Spleen (tissue), 11 donors: ENCODE measurements at regions not wholly inside any gene's neighbourhood (a gene's known extent, or its start where the extent isn't known, plus 50 kb on each side); places are given as distances from the start of the nearest gene placed in this dataset.
"Not testable (repeated sequence)": the region's sequence is repeated elsewhere in the genome, so short reads cannot be mapped to it uniquely, and the experiment has no call there.

ENCODE experiments used
- DNase-seq: peaks from one replicate; pipeline ENCODE4 v3.0.0-alpha.2; 2020
- H3K27ac ChIP-seq, 8 donors: fragments of 200-600 bp; sonication (generic) in 7 of 8; 1 replicate in 4 of 8; 2 replicates in 4 of 8; pipeline versions ENCODE4 v1.5.0 to v1.8.0; 2016 to 2021; ENCODE audit warnings: inconsistent platforms in 4 of 8, mild to moderate bottlenecking in 4 of 8, moderate library complexity in 1 of 8
- H3K27me3 ChIP-seq, 7 donors: fragments of 200-600 bp; sonication (generic) in 6 of 7; replicated peaks in 1 of 7; 1 replicate in 4 of 7; 2 replicates in 3 of 7; pipeline versions ENCODE4 v1.5.0 to v1.8.0; 2016 to 2021; ENCODE audit warnings: inconsistent platforms in 3 of 7, mild to moderate bottlenecking in 1 of 7
- H3K36me3 ChIP-seq, 6 donors: fragments of 200-600 bp; sonication (generic) in 5 of 6; 1 replicate in 4 of 6; 2 replicates in 2 of 6; pipeline versions ENCODE4 v1.5.0 to v1.8.0; 2016 to 2021; ENCODE audit warnings: inconsistent platforms in 2 of 6
- H3K4me1 ChIP-seq, 6 donors: fragments of 200-600 bp; sonication (generic) in 5 of 6; 1 replicate in 3 of 6; 2 replicates in 3 of 6; pipeline versions ENCODE4 v1.5.0 to v1.8.0; 2016 to 2021; ENCODE audit warnings: inconsistent platforms in 3 of 6
- H3K4me3 ChIP-seq, 8 donors: fragments of 200-600 bp; sonication (generic) in 7 of 8; 1 replicate in 4 of 8; 2 replicates in 4 of 8; pipeline versions ENCODE4 v1.5.0 to v1.8.0; 2016 to 2021; ENCODE audit warnings: inconsistent platforms in 4 of 8, mild to moderate bottlenecking in 4 of 8, moderate library complexity in 2 of 8
- H3K9me3 ChIP-seq, 8 donors: fragments of 200-600 bp; sonication (generic) in 7 of 8; 1 replicate in 4 of 8; 2 replicates in 4 of 8; pipeline versions ENCODE4 v1.5.0 to v1.8.0; 2016 to 2021; ENCODE audit warnings: inconsistent platforms in 4 of 8
- POLR2A ChIP-seq, 3 donors: fragments of 450-650 bp; IDR thresholded peaks; one replicate each; pipeline ENCODE4 v1.5.1; 2017; ENCODE audit warnings: antibody characterized with exemption in 3 of 3, mild to moderate bottlenecking in 1 of 3
- POLR2AphosphoS5 ChIP-seq, 3 donors: sonication (generic); formaldehyde crosslinking; IDR thresholded peaks; one replicate each; pipeline ENCODE4 v1.5.1; 2017; ENCODE audit warnings: antibody characterized with exemption in 3 of 3
- WGBS, 5 donors: extraction: QIAGEN DNeasy Blood & Tissue Kit in 3 of 5; methylation state at CpG; one replicate each; pipeline versions ENCODE4 v1.1.5 to v1.1.7; 2013 to 2018; 5-methylcytosine and 5-hydroxymethylcytosine counted together
- intact Hi-C: fragments of 100-400 bp; cut with DNase I; formaldehyde crosslinking; loops from one replicate; pipeline ENCODE4 v1.15.0; 2023; ENCODE audit warnings: low total_unique reads
- TF ChIP-seq, protein P1 (sequence below), 11 experiments: fragments of 200-600 bp in 7 of 11; fragments of 450-650 bp in 4 of 11; sonication (generic) in 4 of 11; IDR thresholded peaks in 8 of 11; conservative IDR thresholded peaks in 3 of 11; 1 replicate in 7 of 11; 2 replicates in 4 of 11; pipeline versions ENCODE4 v1.4.0 to v1.8.0; 2016 to 2021; ENCODE audit warnings: antibody characterized with exemption in 11 of 11, inconsistent platforms in 4 of 11, mild to moderate bottlenecking in 1 of 11
- donor health status: healthy with polysubstance abuse.
- donor health status: DM: no; HTN: no; CAD: no; lungs with moderate emphysema.
- donor health status: DM: no; HTN: no; CAD: no.
- donor health status: Bipolar disorder and iron deficiency.
- donor health status: healthy.
- donor health status: DM: no; HTN: no; CAD: no.
- donor health status: DM: yes; HTN: yes; CAD: no.

DNA sequence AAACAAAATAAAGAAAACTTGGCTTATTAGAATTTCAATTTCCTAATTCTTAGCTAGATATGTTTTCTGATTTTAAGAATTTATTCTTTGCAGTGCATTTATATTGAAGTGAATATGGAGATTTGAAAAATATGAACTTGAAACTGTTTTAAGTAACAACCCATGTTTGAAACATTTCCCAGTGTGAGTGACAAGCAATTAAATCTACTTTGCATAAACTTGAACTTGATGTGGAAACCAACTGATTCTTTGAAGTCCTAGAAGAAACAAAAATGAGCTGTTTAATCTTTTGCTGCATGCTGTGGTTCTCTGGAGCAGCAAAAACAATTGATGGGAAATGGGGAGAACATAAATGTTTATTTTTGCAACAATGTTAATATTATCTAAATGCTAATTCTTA lies 430.2 kb downstream of the ARL4A start:
- Histone ChIP-seq H3K4me1 (no peaks in the 10 kb centered on the region), H3K27me3 (no peaks in the 10 kb centered on the region), H3K36me3 (no peaks in the 10 kb centered on the region), H3K27ac (no peak overlapping the region), H3K4me3 (no peak overlapping the region), H3K9me3 (peaks cover 0 to 17% (median 0%) of the 10 kb centered on the region in 8 donors)
- intact Hi-C loops: no loop called here
- TF ChIP-seq, protein P1, sequence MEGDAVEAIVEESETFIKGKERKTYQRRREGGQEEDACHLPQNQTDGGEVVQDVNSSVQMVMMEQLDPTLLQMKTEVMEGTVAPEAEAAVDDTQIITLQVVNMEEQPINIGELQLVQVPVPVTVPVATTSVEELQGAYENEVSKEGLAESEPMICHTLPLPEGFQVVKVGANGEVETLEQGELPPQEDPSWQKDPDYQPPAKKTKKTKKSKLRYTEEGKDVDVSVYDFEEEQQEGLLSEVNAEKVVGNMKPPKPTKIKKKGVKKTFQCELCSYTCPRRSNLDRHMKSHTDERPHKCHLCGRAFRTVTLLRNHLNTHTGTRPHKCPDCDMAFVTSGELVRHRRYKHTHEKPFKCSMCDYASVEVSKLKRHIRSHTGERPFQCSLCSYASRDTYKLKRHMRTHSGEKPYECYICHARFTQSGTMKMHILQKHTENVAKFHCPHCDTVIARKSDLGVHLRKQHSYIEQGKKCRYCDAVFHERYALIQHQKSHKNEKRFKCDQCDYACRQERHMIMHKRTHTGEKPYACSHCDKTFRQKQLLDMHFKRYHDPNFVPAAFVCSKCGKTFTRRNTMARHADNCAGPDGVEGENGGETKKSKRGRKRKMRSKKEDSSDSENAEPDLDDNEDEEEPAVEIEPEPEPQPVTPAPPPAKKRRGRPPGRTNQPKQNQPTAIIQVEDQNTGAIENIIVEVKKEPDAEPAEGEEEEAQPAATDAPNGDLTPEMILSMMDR (IDR thresholded peaks at IDR 0.05 in 8 of 11, conservative IDR thresholded peaks at IDR 0.05 in 3 of 11): no peak
- TF ChIP-seq POLR2AphosphoS5 (IDR thresholded peaks at IDR 0.05): no peak
- no peak for TF ChIP-seq POLR2A (IDR thresholded peaks at IDR 0.05)
- no peak for DNase-seq

DNA sequence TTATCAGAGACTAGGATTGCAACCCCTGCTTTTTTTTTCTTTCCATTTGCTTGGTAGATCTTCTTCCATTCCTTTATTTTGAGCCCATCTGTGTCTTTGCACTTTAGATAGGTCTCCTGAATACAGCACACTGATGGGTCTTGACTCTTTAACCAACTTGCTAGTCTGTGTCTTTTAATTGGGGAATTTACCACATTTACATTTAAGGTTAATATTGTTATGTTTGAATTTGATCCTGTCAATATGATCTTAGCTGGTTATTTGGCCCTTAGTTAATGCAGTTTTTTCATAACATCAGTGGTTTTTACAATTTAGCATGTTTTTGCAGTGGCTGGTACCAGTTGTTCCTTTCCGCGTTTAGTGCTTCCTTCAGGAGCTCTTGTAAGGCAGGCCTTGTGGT lies 437.2 kb downstream of the ARL4A start:
- H3K36me3 ChIP-seq, H3K27me3 ChIP-seq, intact Hi-C loops, H3K4me1 ChIP-seq, DNase-seq, H3K4me3 ChIP-seq, H3K27ac ChIP-seq: not testable (repeated sequence)
- peaks cover 0 to 30% (median 10%) of the 10 kb centered on the region in 8 donors for H3K9me3 ChIP-seq
- 89 to 98% (median 97%) methylated on average over 2 of the region's 2 CpGs for WGBS, 5 donors

DNA sequence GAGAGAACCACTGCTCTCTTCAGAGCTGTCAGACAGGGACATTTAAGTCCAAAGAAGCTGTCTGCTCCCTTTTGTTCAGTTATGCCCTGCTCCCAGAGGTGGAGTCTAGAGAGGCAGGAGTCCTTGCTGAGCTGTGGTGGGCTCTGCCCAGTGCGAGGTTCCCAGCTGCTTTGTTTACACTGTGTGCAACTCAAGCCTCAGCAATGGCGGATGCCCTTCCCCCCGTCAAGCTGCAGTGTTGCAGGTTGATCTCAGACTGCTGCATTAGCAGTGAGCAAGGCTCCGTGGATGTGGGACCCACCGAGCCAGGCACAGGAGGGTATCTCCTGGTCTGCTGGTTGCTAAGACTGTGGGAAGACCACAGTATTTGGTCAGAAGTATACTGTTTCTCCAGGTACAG lies 438.9 kb downstream of the ARL4A start:
- WGBS, 5 donors: 40 to 92% (median 83%) methylated on average over 1 to 5 of the region's 5 CpGs
- no peaks in the 10 kb centered on the region for H3K36me3 ChIP-seq
- no peaks in the 10 kb centered on the region for H3K27me3 ChIP-seq
- no peaks in the 10 kb centered on the region for H3K4me1 ChIP-seq
- DNase-seq: no peak
- peaks cover 0 to 24% (median 10%) of the 10 kb centered on the region in 8 donors for H3K9me3 ChIP-seq
- intact Hi-C loops: no loop called here
- TF ChIP-seq POLR2A (IDR thresholded peaks at IDR 0.05): no peak
- no peak for TF ChIP-seq POLR2AphosphoS5 (IDR thresholded peaks at IDR 0.05)
- TF ChIP-seq, protein P1 (IDR thresholded peaks at IDR 0.05 in 8 of 11, conservative IDR thresholded peaks at IDR 0.05 in 3 of 11): no peak
- no peak overlapping the region for H3K4me3 ChIP-seq
- H3K27ac ChIP-seq: no peak overlapping the region

DNA sequence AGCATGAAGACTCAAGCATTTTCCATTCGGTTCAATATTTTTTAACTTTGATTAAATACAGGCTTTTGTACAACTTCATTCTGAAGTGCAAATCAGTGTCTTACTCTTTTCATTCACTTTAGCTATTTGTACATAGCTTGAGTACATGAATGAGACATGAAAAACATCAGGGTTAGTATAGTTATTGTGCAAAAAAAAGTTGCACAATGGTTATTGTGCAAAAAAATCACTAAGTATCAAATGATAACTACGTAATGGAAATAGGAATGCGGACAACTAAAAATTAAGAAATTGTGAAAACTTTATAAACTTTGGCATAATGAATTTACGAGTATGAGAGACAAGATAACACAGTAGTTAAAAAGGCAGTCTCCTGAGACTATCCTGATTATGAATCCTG lies 442.9 kb downstream of the ARL4A start:
- Histone ChIP-seq H3K4me3 (no peak overlapping the region), H3K9me3 (peaks cover 0 to 7% (median 0%) of the 10 kb centered on the region in 8 donors), H3K36me3 (no peaks in the 10 kb centered on the region), H3K4me1 (no peaks in the 10 kb centered on the region), H3K27ac (no peak overlapping the region), H3K27me3 (no peaks in the 10 kb centered on the region)
- DNase-seq: no peak
- TF ChIP-seq POLR2AphosphoS5 (IDR thresholded peaks at IDR 0.05) (no peak), POLR2A (IDR thresholded peaks at IDR 0.05) (no peak)
- TF ChIP-seq, protein P1 (IDR thresholded peaks at IDR 0.05 in 8 of 11, conservative IDR thresholded peaks at IDR 0.05 in 3 of 11): no peak
- intact Hi-C loops: no loop called here
- 88 to 93% (median 91%) methylated on average over 4 of the region's 4 CpGs for WGBS, 5 donors

DNA sequence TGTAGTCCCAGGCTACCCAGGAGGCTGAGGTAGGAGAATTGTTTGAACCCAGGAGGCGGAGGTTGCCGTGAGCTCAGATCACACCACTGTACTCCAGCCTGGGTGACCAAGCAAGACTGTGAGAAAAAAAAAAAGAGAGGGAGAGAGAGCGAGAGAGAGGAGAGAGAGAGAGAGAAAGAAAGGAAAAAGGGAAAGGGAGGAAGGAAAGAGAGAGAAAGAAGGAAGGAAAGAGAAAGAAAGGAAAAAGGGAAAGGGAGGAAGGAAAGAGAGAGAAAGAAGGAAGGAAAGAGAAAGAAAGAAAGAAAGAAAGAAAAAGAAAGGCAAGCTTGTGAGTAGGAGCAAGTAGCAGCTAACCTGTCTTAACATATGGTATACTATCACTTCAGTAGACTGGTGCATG lies 443.5 kb downstream of the ARL4A start:
- H3K4me1 ChIP-seq, DNase-seq, H3K9me3 ChIP-seq, intact Hi-C loops, H3K36me3 ChIP-seq, H3K4me3 ChIP-seq, H3K27ac ChIP-seq, H3K27me3 ChIP-seq: not testable (repeated sequence)
- WGBS, 5 donors: 72 to 94% (median 91%) methylated on average over 3 of the region's 3 CpGs
